DMS153 treated with DMSO at 0.1 percent for 48 hours (cell line): ENCODE measurements at regions not wholly inside any gene's neighbourhood (a gene's known extent, or its start where the extent isn't known, plus 50 kb on each side); places are given as distances from the start of the nearest gene placed in this dataset.

Source experiments
- DNase-seq: peaks from one replicate; lab custom pipeline; 2025; ENCODE audit not compliant: unreplicated experiment; lab: John Stamatoyannopoulos, UW

DNA sequence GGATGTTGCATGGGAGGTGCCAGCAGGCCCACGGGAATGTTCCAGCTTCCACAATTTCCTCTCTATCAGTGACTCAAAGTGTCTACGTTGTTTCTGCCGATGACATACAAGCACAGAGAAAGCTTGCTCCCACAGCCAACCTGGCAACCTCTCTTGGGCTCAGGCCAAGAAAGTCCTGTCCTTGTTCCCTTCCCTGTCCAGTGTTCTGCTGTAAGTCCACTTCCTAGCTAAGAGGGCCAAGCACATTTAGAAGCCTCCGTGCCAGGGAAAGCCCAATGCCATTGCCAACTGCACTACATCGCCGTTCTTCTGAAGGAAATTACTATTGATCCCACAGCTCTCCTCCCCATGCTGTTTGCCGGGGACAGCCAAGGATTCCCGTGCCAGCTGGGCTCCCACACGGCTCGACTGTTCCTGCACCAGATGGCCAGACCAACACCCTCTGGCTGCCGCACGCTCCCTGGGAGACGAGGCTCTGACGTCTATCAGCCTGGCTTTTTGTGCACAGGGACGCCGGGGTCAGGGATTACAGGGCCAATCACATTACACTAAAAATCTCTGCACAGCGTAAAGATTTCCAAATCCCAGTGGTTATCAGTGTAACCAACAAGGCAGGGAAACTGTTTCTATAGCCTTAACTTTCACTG lies 284.0 kb downstream of the BCOR start:
- DNase-seq, result no peak

DNA sequence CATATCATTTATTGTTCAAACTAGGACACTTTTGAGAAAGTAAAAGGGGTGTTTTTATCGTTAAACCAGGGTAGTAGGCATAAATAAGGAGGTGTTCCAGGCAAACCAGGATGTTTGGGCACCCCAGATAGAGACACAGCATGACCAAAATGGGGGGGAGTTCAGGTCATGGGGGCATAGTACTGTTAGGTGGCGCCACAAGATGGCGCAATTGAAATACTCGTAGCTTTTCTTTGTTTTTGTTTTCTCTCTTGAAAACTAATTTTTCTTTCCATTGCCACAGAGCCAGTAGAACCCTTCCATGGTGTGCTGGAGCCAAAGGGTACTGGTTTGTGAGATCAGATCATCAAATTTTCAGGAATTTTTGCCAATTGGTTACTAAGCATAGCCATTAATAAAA lies 283.4 kb downstream of the BCOR start:
- DNase-seq, result no peak

DNA sequence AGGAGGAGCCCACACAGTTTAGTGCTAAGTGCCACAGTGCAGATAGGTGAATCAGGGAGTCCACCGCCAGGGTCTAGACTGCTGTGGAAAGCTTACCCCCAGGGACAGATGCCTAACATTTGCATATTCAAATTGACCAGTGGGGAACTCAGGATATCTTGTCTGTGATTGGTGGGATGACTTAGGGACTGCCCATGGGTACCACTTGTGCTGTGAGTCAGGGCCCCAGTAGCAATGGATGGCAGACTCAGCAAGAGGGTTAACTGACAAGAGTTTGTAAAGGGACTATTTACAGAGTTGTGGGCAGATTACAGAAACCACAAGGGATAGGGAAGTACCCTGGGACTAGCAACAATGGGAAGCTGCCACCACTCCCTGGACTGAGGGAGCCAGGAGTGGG lies 282.1 kb downstream of the BCOR start:
- DNase-seq, result no peak

DNA sequence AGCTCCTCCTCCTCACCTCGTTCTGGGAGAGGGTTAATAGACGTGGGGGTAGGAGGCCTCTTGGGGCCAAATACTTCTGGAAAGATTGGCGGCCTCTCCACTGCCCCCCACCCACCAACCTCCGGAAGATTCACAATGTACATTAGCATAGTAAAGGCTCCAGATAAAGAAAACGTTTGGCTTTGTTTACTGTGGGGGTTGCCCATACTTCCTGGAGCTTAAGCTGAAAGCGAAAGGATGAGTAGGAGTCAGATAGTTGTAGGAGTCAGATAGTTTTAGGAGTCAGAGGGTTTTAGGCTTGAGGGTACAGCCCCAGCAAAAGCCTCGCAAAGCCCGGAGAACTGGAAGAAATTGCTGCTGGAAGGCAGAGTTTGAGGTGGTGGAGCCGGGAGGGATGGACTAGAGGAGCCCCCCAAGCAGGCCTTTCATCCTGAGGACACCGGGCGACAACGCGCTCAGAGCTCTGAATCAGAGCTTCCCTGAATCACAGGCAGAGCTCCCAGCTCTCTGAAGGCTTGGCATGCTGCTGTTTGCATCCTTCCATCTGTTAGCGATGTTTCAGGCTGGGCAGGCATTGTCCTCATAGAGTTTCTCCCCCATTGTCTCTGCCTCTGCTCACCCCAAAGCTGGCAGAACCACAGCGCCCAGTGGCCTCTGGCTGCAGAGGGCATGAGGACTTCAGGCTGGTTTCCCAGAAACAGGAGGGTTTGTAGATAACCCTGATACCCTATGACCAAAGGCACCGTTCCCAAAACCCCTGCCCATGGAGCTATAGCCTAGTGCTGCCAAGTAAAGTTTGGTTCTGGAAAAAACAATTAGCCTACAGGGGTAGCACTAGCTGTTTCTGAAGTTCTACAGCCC lies 280.7 kb downstream of the BCOR start:
- peak; percentile 5 for DNase-seq

DNA sequence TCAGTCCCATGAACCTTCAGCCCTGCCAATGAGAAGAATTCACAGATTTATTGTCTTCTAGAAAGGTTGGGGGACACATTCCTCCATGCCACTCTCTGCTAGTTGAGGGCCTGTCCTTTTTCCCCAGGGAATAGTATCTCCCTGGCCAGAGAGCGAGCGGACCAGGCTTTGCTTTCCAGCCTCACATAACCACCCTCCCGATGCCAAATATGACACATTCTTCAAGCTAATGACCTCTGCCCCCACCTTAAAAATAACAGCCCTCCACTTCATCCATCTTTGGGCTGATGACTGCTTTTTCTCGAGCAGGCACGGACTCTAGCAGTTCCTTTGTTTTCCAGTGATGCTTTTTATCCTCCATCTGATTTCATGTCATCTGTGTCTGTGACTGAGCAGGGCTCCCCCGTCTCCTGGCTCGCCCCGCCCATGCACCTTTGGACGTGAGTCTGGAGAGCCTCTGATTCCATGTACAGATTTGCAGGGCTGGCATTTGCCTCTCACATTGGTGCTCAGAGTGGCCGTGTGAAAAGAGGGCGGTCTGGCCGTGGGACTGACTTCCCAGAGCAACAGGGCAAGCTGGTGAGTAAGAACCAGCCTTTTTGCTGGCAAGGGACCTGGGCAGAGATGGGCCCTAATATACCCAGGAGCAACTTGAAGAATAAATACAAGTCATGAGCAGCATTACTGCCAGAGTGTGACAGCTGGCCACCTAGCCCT lies 279.8 kb downstream of the BCOR start:
- DNase-seq, result peak; percentile 2

DNA sequence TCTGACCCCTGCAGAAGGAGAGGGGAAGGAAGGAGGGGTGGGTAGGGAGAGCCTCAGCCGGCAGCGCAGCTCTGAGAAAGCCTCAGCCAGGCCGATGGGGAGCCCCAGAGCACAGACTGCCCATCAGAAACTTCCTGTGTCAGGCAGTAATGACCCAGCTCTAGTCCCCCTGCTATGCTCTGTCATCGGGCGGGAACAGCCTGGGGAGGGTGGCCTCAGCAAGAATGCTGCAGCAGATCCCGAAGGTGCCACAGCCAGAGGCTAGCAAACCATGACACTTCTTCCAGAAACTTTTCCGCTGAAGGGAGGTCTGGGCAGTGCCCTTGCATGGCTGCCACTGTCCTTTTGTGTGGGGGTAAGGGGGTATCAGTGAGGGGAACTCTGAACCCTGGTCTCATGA lies 279.0 kb downstream of the BCOR start:
- no peak for DNase-seq

DNA sequence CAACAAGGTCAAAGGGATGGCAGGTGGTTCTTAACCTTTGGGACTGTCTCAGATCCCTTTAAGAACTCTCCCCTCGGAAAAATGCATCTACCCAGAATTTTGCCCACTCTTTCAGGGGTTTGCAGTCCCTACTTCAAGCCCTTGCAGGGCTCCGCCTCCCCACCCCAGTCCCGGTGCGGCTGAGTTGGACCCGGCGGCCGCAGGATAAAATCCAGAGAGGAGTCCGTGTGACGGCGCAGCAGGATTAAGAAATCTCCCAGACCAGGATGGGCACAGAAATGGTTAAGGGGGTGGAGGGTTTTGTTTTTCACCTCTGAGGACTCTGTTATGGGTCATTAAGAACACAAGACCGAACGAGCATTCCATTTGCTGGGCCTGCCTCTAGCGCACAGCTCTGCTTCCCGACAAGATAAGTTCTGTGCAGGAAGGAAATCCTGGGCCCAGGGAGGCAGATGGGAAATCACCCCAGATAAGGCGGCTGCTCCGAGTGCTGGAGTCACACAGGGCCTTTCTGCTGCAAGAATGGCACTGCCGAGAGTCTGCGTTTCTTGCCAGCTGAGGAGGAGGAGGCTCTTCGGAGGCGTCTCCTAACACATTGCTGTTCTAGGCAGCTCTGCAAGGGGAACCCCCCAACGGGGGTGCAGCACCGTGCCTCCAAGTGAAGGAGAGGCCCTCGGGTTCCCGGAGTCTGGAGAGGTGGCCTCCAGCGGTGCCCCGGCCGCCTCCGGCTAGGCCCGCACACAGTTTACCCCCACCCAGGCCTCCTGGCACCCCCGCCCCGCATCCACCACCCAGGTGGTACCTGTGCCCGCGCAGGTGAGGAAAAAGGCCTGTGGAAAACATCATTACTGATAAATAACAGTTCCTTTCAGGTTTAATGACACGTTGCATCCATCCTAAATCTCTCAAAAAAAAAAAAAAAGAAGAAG lies 277.6 kb downstream of the BCOR start:
- no peak for DNase-seq

DNA sequence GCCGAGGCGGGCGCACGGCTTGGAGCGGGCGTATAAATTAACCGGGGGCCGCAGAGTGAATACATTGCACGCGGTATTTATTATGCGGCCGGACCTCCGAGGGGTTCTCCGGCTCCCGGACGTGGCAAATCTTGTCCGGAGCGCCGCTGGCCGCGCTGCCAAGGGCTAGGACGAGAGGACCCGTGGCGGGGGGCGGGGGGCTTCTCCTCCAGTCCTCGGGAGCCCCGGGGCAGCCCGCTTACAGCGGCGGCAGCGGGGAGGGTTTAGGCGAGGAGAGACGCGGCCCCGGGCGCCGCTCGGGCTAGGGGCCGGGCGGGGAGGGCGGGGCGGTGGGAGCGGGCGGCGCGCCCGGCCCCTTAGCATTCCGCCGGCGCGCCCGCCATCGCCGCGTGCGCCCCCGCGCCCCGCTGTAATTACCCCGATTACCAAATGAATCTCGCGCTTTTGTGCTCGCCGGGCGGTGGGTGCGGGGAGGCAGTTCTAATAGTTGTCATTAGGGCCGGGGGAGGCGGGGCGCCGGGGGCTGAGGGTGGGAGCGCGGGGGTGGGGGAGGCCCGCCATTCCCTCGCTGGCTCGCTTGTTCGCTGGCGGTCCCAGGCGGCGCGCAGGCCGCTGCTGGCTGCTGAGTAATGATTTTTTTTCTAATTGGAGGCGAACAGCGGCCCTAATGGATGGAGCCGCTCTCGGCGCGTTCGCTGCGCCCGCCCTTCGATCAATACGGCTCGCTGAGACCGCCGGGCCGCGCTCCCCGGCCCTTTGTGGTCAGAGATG lies 276.6 kb downstream of the BCOR start:
- no peak for DNase-seq

DNA sequence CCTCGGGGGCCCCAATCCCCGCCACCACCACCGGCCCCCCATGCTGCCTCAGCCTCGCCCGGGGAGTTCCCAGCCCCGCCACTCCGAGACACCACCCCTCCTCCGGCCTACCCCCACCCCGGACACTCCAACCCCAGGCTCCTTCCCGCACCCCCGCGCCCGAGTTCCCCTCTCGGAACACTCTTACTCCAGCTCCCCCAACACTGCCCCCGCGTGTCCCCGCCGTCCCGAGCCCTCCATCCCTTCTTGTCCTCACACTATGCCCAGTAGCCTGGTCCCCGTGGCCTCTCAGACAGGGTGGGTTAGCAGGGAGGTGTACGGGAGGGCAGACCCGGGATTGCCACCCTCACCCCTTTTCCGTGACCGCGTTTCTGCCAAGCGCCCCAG lies 276.1 kb downstream of the BCOR start:
- DNase-seq, result no peak

DNA sequence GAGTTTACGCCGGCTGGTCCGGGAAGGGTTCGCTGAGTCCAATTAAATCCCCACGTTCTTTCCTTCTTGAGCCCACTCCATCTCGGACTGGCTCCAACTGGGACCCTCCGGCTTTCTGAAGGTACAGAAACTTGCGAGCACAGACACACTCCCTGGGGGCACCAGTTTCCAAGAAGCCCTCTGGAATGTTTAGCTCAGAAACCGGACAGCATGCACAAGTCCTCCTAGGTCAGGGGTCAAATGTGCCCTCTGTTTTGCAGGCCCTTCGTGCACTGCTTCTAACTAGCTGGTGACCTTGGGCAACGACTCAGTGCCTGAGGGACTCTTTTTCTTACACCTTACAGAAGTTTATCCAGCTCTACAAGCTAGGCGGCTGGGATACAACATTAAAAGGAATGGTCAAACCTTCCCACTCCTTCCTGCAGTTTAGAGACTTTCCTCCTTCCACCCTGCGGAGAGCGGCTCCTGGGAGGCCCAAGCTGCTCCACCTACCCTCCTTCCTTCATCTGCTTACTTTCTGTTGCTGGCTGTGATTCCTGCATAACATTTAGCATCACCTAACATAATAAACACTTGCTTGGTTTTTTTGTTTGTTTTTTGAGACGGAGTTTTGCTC lies 275.5 kb downstream of the BCOR start:
- DNase-seq, result no peak

DNA sequence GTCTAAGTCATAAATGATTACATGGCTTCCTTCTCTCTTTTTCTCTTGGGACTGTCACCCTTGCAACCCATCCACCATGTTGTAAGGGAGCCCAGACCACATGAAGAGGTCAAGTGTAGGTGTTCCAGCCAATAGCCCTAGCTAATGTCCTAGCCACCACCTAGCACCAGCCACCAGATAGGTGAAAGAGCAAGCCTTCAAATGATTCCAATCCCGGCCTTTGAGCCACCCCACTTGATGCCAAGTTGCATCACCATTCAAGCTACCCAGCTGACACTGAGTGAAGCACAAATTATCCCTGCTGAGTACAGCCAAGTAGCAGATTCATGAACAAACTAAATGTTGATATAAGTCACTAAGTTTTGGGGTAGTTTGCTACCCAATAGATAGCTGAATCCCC lies 274.3 kb downstream of the BCOR start:
- DNase-seq, result no peak

DNA sequence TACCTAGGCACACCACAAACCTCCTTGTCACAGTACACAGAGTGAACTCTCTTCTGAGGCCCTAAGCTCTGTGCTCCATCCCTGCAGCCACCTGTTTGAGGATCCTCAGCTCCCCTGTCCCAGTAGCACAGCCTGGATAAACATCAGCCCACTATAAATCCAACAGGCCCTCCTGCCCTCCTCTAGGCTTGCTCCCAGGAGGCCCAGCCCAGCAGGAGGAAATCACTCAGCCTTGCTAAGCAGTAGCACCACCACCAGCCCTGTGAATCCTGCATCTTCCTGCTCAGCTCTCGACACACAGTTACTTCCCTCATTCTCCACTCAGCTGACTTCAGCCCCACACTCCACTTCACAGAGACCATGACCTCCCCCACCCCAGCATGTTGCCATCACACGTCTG lies 273.9 kb downstream of the BCOR start:
- DNase-seq, result no peak

DNA sequence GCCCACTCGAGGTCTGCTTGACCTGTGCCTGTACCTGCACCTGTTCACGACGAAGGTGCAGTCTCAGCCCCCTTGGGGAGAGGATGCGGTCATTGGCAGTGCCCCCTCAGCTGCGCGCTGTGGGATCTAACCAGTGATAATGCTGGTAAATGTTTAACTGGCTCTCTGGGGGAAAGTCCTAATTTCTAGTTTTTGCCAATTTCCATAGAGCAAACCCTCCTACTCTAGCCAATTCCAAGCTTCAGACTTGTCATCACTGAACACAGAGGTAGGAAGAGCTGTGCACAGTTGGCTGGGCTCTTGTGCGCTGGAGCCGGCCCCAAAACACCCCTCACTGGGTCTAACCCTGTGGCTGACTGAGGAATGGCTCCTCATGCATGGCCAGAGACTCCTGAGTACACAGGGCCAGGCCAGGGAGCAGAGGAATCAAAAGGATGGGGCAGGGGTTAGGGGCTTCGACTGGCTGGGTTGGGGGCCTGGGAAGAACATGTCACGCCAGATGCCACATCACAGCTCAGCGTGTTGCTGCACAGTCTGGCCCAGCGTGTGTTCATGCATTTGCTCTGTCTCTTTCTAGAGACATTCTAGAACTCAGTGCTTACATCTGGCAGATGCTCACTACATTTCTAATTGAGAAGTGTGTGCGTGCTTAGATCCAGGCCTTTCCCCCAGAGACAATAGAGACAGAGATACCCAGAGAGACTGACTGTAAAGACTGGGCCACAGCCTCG lies 270.8 kb downstream of the BCOR start:
- no peak for DNase-seq

DNA sequence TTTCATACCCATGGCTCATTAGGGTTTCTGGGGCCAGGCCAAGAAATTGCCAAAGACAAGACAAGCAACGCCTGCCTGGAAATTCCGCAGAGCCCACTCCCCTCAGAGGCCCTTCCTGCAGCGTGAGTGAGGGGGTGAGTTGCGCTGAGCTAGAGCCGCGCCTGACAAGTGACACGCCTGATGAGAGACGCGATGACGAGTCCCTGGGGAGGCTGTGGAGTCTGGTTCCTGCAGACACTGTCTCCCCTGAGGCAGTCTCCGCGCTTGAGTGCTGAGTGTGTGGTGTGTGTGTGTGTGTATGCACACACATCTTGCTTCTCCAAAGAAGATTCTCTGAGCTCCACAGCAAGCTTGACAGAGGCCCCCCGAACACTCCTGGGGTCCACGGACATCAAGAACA lies 269.8 kb downstream of the BCOR start:
- no peak for DNase-seq

DNA sequence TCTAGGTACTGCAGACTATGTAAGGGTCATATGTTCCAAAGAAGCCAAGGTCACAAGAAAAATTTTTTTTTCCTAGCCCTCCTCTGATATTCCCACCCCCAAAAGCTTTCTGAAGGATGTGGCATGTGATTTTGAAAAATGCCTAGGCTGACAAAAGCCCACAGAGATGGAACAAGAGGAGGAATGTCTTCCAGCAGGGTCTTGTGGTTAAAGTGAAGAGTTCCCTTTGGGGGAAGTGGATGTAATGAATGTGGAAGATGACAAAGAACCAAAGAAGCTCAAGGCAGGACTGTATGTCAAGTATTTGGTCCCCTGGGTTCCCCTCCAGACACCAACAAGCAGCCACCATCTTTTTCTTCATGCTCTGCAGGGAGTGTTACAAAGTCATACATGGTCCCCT lies 268.8 kb downstream of the BCOR start:
- no peak for DNase-seq

DNA sequence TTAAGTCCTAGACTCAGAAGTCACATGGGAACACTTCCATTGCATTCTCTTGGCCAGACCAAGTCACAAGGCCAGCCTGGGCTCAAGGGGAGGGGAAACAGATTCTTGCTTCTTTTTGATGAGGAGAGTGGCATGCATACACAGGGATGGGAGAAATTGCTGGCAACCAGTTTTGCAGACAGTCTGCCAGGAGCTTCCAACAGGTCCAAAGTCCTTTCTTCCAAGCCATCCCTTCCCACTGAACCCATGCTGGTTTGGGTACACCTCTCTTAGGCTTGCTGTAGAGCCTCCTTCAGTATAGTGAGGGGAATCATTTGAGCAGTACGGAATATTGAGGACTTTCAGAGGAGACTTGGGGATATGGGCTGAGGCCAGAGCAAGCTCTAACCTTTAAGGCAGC lies 267.8 kb downstream of the BCOR start:
- no peak for DNase-seq

DNA sequence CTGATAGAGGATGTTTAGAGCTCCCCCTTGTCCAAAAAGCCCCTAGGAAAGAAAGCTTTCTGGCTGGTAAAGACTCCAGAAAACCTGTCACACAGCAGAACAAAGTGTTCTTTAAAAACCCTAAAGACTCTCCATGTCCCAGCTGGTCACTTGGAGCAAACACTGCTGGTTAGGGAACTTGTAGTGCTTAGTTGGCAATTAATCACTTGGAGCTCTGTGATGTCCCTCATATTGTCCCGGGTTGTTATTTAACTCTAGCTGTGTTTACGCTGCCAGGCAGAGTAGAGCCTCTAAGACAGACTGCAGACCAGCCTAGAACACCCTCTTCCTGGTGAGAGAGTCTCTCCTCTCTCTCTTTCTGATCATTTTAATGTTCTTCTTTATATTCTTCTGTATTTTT lies 267.3 kb downstream of the BCOR start:
- DNase-seq, result no peak

DNA sequence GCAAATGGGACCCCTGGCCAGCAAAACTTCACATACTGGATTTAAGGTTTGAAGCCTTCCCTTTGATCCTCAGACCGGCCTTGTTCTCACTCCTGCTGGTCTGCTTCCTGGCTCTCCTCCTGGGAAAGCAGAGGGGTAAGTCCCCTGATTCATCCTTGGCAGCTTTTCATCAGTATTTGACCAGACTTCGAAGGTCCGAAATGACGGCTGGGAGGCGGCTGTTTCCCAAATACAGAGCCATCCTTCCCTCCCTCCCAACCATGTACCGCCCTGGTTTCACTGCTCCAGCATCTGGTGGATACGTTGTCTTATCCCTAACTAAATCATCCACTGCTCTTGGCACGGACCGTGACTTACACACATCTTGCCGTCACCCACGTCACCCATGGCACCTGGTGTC lies 265.5 kb downstream of the BCOR start:
- no peak for DNase-seq

DNA sequence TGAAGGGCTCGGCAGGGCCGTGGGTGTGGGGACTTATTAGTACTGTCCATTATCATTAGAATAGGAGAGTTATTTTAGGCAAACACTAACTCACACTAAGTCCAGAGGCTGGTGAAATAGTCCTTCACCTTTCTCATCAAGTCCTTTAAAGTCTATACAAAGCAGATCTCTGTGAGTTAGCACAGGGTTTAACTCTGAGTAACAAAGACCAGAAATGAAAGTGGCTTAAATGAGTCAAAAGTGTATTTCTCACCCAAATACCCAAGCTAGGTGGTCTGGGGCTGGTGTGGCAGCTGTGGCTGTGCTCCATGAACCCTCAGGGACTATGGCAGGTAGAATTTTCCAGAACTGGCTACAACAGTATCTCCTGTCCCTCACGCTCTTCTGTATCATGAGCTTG lies 263.2 kb downstream of the BCOR start:
- DNase-seq, result no peak
